Chondrocyte (in vitro differentiated cells): ENCODE measurements at regions not wholly inside any gene's neighbourhood (a gene's known extent, or its start where the extent isn't known, plus 50 kb on each side); places are given as distances from the start of the nearest gene placed in this dataset.
A peak's percentile ranks its signal among the peaks of the same experiment; 100 is the strongest.

Experiments used
- DNase-seq: peaks from one replicate; pipeline ENCODE4 v3.0.0; 2021; ENCODE audit warnings: mixed read lengths, low spot score
- H3K27ac Mint-ChIP-seq: one replicate; pipeline ENCODE4 v1.8.0; 2021; ENCODE audit warnings: mild to moderate bottlenecking, moderate library complexity, mixed read lengths; ENCODE audit not compliant: unreplicated experiment
- H3K27me3 Mint-ChIP-seq: 2 replicates; pipeline ENCODE4 v1.8.0; 2021; ENCODE audit warnings: low read depth, mixed read lengths
- H3K36me3 Mint-ChIP-seq: 2 replicates; pipeline ENCODE4 v1.8.0; 2021; ENCODE audit warnings: low read depth, mixed read lengths
- H3K4me1 Mint-ChIP-seq: 2 replicates; pipeline ENCODE4 v1.8.0; 2021; ENCODE audit warnings: low read depth, mild to moderate bottlenecking, mixed read lengths
- H3K4me3 Mint-ChIP-seq: one replicate; pipeline ENCODE4 v1.8.0; 2021; ENCODE audit warnings: mild to moderate bottlenecking, moderate library complexity, mixed read lengths; ENCODE audit not compliant: unreplicated experiment
- H3K9me3 Mint-ChIP-seq: 2 replicates; pipeline ENCODE4 v1.8.0; 2021; ENCODE audit warnings: low read depth, mixed read lengths
- TF ChIP-seq, protein P1 (sequence below): fragments of 200-600 bp; sonication (generic); IDR thresholded peaks from 2 replicates; pipeline ENCODE4 v1.5.0; 2021; ENCODE audit warnings: antibody characterized with exemption, mild to moderate bottlenecking, moderate library complexity

DNA sequence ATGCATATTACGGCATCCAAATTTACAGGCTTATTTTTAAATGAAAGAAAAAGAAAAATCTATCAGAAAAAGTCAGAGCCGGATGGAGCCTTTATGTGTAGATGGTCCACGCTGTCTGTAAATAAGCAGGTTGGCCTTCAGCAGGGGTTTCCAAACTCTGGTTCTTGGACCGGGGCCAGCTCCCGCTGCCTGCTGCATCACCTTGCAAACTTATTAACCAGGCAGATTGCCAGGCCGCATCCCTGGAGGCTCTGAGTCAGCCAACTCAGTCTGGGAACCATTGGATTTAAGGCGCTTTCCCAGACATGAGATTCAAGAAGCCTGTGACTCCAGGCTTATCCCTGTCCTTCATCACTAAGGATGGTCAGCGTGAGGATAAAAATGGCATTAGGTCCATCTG is 212.4 kb downstream of the OPA1 start:
- no peak overlapping the region for H3K4me3 Mint-ChIP-seq
- no peaks in the 10 kb centered on the region for H3K9me3 Mint-ChIP-seq
- peaks cover 2% of the 10 kb centered on the region for H3K36me3 Mint-ChIP-seq
- TF ChIP-seq, protein P1, sequence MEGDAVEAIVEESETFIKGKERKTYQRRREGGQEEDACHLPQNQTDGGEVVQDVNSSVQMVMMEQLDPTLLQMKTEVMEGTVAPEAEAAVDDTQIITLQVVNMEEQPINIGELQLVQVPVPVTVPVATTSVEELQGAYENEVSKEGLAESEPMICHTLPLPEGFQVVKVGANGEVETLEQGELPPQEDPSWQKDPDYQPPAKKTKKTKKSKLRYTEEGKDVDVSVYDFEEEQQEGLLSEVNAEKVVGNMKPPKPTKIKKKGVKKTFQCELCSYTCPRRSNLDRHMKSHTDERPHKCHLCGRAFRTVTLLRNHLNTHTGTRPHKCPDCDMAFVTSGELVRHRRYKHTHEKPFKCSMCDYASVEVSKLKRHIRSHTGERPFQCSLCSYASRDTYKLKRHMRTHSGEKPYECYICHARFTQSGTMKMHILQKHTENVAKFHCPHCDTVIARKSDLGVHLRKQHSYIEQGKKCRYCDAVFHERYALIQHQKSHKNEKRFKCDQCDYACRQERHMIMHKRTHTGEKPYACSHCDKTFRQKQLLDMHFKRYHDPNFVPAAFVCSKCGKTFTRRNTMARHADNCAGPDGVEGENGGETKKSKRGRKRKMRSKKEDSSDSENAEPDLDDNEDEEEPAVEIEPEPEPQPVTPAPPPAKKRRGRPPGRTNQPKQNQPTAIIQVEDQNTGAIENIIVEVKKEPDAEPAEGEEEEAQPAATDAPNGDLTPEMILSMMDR: no peak
- peak overlapping the region; percentile 60 for H3K27ac Mint-ChIP-seq
- no peak for DNase-seq
- H3K4me1 Mint-ChIP-seq: peaks cover 11% of the 10 kb centered on the region
- peaks cover 57% of the 10 kb centered on the region for H3K27me3 Mint-ChIP-seq

DNA sequence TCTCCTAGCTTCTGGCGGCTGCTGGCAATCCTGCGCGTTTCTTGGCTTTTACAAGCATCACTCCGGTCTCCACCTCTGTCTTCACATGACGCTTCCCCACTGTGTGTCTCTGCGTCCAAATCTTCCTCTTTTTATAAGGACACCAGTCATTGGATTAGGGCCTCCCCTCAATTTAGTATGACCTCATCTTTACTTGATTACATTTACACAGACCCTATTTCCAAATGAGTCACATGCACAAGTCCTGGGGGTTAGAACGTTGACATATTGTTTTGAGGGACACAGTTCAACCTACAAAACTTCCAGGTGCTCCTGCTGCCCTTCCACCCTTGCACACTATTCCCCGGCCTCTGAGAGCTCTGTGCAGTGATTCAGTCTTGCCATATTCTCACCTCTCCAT is 215.3 kb downstream of the OPA1 start:
- H3K27ac Mint-ChIP-seq: no peak overlapping the region
- H3K4me3 Mint-ChIP-seq: no peak overlapping the region
- TF ChIP-seq, protein P1: no peak
- H3K36me3 Mint-ChIP-seq: peaks cover 2% of the 10 kb centered on the region
- no peak for DNase-seq
- no peaks in the 10 kb centered on the region for H3K9me3 Mint-ChIP-seq
- peaks cover 65% of the 10 kb centered on the region for H3K27me3 Mint-ChIP-seq
- H3K4me1 Mint-ChIP-seq: peaks cover 11% of the 10 kb centered on the region

DNA sequence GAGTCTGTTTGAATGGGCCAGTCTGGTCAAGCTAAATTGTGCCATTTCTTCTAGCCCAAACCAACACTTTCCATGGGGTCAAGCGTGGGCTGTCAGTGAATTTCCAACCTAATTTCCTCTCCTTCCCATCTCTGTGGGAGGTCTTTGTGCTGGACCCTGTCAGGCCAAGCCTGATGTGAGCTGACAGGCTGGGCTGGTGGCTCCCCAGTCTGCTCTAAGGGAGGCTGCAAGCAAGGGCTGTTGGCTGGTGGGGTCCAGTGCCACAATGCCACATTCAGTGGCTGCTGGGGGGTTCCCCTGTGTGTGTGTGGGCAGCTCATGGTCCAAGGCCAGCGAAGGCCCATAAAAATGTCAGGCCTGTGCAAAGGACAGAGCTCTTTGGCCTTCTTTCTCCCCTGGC is 216.1 kb downstream of the OPA1 start:
- Mint-ChIP-seq H3K4me3 (no peak overlapping the region), H3K27ac (no peak overlapping the region), H3K36me3 (peaks cover 2% of the 10 kb centered on the region), H3K27me3 (peaks cover 68% of the 10 kb centered on the region), H3K4me1 (peaks cover 11% of the 10 kb centered on the region), H3K9me3 (no peaks in the 10 kb centered on the region)
- TF ChIP-seq, protein P1: no peak
- no peak for DNase-seq

DNA sequence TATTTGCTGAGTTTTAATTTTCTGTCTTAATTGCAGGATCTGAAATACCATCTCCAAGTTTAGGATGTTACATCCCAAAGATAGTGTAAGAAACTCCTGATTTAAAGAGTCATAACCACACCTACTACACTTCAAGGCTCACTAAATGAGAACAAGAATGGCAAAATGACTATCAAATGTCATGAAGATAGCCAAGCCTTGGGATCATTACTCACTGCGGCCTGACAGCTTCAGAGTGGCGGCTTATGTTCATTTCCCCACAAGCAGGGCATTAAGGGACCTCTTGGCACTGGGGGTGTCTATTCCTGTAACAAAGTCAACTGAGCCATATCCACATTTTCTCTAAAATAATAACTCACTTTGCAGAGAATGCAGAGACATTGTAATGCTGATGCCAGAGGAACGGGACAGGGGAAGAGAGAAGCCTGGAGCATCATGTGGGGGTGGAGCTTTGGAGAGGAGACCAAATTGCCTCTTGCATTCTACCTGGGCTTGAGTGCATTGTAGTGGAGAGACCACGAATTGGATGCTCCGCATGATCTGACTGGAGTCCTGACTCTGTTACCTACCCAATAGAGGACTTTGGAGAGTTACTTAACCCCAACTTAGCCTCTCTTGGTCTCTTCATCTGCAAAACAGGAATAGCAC is 219.2 kb downstream of the OPA1 start:
- TF ChIP-seq, protein P1: no peak
- no peak overlapping the region for H3K27ac Mint-ChIP-seq
- peaks cover 9% of the 10 kb centered on the region for H3K4me1 Mint-ChIP-seq
- no peaks in the 10 kb centered on the region for H3K9me3 Mint-ChIP-seq
- H3K36me3 Mint-ChIP-seq: no peaks in the 10 kb centered on the region
- peaks cover 69% of the 10 kb centered on the region for H3K27me3 Mint-ChIP-seq
- H3K4me3 Mint-ChIP-seq: no peak overlapping the region
- no peak for DNase-seq

DNA sequence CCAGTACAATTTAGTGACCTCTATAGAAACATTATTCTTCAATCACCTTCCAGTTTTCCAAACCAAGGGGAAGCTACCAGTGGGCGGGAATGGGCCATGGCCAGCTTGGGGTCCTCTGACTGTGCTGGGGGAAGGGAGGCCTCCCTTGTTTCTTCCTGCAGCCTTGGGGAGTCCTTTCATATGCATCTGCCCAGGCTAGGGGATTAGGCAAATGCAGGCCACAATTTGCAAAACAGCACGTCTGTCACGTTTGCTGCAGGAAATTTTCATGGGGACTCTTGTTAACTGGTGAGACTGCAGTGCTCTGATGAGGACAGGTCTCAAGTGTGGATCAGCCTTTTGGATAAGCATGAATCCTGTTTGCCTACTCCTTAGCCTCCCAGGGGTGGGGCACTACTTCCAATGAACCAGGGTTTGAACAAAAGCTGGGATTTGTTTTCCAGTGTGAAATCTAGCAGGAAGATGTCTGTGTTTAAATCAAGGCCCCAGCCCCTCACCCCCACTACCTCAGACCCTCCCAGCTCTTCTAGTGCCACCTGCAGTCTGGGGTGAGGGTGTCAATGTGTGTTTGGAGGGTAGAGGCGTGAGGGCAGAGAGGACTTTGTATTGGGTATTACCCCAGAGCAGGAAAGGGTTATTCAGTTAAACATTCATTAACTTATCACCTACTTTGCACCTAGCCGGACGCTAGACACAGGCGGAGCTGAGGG is 219.9 kb downstream of the OPA1 start:
- peaks cover 11% of the 10 kb centered on the region for H3K4me1 Mint-ChIP-seq
- no peaks in the 10 kb centered on the region for H3K36me3 Mint-ChIP-seq
- H3K4me3 Mint-ChIP-seq: no peak overlapping the region
- peaks cover 65% of the 10 kb centered on the region for H3K27me3 Mint-ChIP-seq
- DNase-seq: no peak
- no peaks in the 10 kb centered on the region for H3K9me3 Mint-ChIP-seq
- no peak overlapping the region for H3K27ac Mint-ChIP-seq
- TF ChIP-seq, protein P1: no peak
